ENCODE measurements at regions not wholly inside any gene's neighbourhood (a gene's known extent, or its start where the extent isn't known, plus 50 kb on each side); places are given as distances from the start of the nearest gene placed in this dataset.

DNA sequence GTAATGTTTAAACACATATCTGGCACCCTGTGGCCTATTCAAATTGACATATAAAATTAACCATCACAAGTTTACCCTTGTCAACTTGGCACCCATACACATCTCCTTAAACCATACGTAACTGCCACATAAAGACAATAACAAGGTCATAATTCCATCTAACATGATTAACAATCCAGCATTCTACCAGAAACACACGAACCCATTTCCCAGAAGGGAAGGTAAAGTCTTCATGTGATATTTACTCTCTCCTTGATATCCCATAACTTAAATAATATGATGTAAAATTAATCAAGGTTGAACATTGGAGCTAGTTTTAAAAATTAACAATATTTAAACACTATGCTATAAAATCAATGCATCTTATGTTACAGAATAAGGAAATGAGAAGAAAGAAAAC is 55.2 kb upstream of the CEP295 start:
- Histone ChIP-seq H3K9me3 (replicated peaks in 1 of 2; ENCODE audit: control insufficient read depth in 1 of 2, insufficient read depth in 1 of 2, low read length in 2 of 2) (no peaks in the 10 kb centered on the region), H2AFZ (ENCODE audit: insufficient read depth, low read depth, low read length, poor library complexity, severe bottlenecking) (no peak overlapping the region), H3K27me3 (ENCODE audit: control insufficient read depth in 2 of 2, insufficient read depth in 2 of 2, low read length in 2 of 2) (no peaks in the 10 kb centered on the region), H3K9ac (ENCODE audit: insufficient read depth, low read length, poor library complexity, severe bottlenecking) (no peak overlapping the region), H3K27ac (ENCODE audit: low read depth in 1 of 2, low read length in 2 of 2) (no peak overlapping the region), H3K36me3 (replicated peaks in 1 of 2; ENCODE audit: control insufficient read depth in 1 of 2, insufficient read depth in 2 of 2, low read length in 2 of 2) (no peaks in the 10 kb centered on the region), H3K4me1 (ENCODE audit: control insufficient read depth in 1 of 2, insufficient read depth in 2 of 2, low read length in 2 of 2) (peaks cover 57 to 59% of the 10 kb centered on the region in 2 donors), H3K4me3 (replicated peaks in 1 of 3; ENCODE audit: low read depth in 2 of 3, low read length in 3 of 3) (no peak overlapping the region), H3K79me2 (ENCODE audit: insufficient read depth, low read length) (no peaks in the 10 kb centered on the region), H4K20me1 (ENCODE audit: insufficient read depth, low read length) (no peaks in the 10 kb centered on the region), H3K4me2 (replicated peaks; ENCODE audit: extremely low read depth, low read length, poor library complexity, severe bottlenecking) (no peak overlapping the region)
- intact Hi-C loops (cut with micrococcal nuclease), result loop anchor here in 1 of 2 donors (10.0 kb wide), 1 partner anchor 82 kb away; no protein-coding TSS in a partner anchor
- Mint-ChIP-seq H3K4me1 (peaks cover 58% of the 10 kb centered on the region), H3K27me3 (ENCODE audit: low read depth in 3 of 3) (peaks cover 0 to 3% (median 0%) of the 10 kb centered on the region in 3 donors), H3K36me3 (peaks cover 0 to 2% of the 10 kb centered on the region in 2 donors), H3K27ac (peak overlapping the region in 2 of 7 donors; percentile 1 to 31), H3K9me3 (peaks cover 0 to 3% (median 2%) of the 10 kb centered on the region in 7 donors), H3K4me3 (no peak overlapping the region)
- TF ChIP-seq CTCF (IDR thresholded peaks at IDR 0.05), result no peak
- no peak for DNase-seq
- WGBS (ENCODE audit: insufficient coverage), result no CpG with 5 or more reads among the region's 2 CpGs

- H3K36me3 ChIP-seq (replicated peaks in 1 of 2; ENCODE audit: control insufficient read depth in 1 of 2, insufficient read depth in 2 of 2, low read length in 2 of 2), result no peaks in the 10 kb centered on the region
- peaks cover 0 to 3% (median 2%) of the 10 kb centered on the region in 7 donors for H3K9me3 Mint-ChIP-seq
- no peak for DNase-seq
- intact Hi-C loops (cut with micrococcal nuclease), result loop anchor here in 1 of 2 donors (10.0 kb wide), 1 partner anchor 81 kb away; no protein-coding TSS in a partner anchor
- WGBS (ENCODE audit: insufficient coverage), result 76% methylated on average over 2 of the region's 3 CpGs
- H3K27ac ChIP-seq (ENCODE audit: low read depth in 1 of 2, low read length in 2 of 2), result no peak overlapping the region
- no peak overlapping the region for H3K4me3 Mint-ChIP-seq
- peak overlapping the region in 1 of 7 donors; percentile 76 for H3K27ac Mint-ChIP-seq
- no peak overlapping the region for H3K4me2 ChIP-seq (replicated peaks; ENCODE audit: extremely low read depth, low read length, poor library complexity, severe bottlenecking)
- no peak overlapping the region for H3K9ac ChIP-seq (ENCODE audit: insufficient read depth, low read length, poor library complexity, severe bottlenecking)
- H3K9me3 ChIP-seq (replicated peaks in 1 of 2; ENCODE audit: control insufficient read depth in 1 of 2, insufficient read depth in 1 of 2, low read length in 2 of 2), result no peaks in the 10 kb centered on the region
- H3K27me3 ChIP-seq (ENCODE audit: control insufficient read depth in 2 of 2, insufficient read depth in 2 of 2, low read length in 2 of 2), result no peaks in the 10 kb centered on the region
- no peak overlapping the region for H3K4me3 ChIP-seq (replicated peaks in 1 of 3; ENCODE audit: low read depth in 2 of 3, low read length in 3 of 3)
- H3K79me2 ChIP-seq (ENCODE audit: insufficient read depth, low read length), result no peaks in the 10 kb centered on the region
- H4K20me1 ChIP-seq (ENCODE audit: insufficient read depth, low read length), result no peaks in the 10 kb centered on the region
- H3K4me1 Mint-ChIP-seq, result peaks cover 54% of the 10 kb centered on the region
- H3K4me1 ChIP-seq (ENCODE audit: control insufficient read depth in 1 of 2, insufficient read depth in 2 of 2, low read length in 2 of 2), result peaks cover 52 to 54% of the 10 kb centered on the region in 2 donors
- peaks cover 0 to 2% of the 10 kb centered on the region in 2 donors for H3K36me3 Mint-ChIP-seq
- peaks cover 0 to 3% (median 0%) of the 10 kb centered on the region in 3 donors for H3K27me3 Mint-ChIP-seq (ENCODE audit: low read depth in 3 of 3)
- peak overlapping the region; percentile 8 for H2AFZ ChIP-seq (ENCODE audit: insufficient read depth, low read depth, low read length, poor library complexity, severe bottlenecking)
- TF ChIP-seq CTCF (IDR thresholded peaks at IDR 0.05), result no peak
Observed at GRCh38 chr11:93605642-93606041, 55.8 kb upstream of the CEP295 start.

All from CD14-positive monocyte (primary cell).